DMS153 treated with DMSO at 0.1 percent for 48 hours (cell line): ENCODE measurements at regions not wholly inside any gene's neighbourhood (a gene's known extent, or its start where the extent isn't known, plus 50 kb on each side); places are given as distances from the start of the nearest gene placed in this dataset.

Source experiments
- DNase-seq: peaks from one replicate; lab custom pipeline; 2025; ENCODE audit not compliant: unreplicated experiment; lab: John Stamatoyannopoulos, UW

GRCh38 chr1:37415611-37416244 lies 58.7 kb upstream of the ZC3H12A start:
- no peak for DNase-seq

- no peak for DNase-seq
These were observed 53.9 kb upstream of the ZC3H12A start for GRCh38 chr1:37420456-37420855.

- no peak for DNase-seq
These were observed 50.6 kb upstream of the ZC3H12A start for GRCh38 chr1:37423810-37424209.

- DNase-seq, result no peak
These were observed 49.9 kb upstream of the ZC3H12A start for GRCh38 chr1:37424523-37424922.
